HG03159 (cell line): ENCODE measurements at regions not wholly inside any gene's neighbourhood (a gene's known extent, or its start where the extent isn't known, plus 50 kb on each side); places are given as distances from the start of the nearest gene placed in this dataset.
"Not testable (repeated sequence)": the region's sequence is repeated elsewhere in the genome, so short reads cannot be mapped to it uniquely, and the experiment has no call there.

Experiments
- ATAC-seq: cut with Tn5 transposase; IDR thresholded peaks from one replicate; pipeline ENCODE4 v1.9.1; 2021; ENCODE audit warnings: mild to moderate bottlenecking, moderate library complexity; ENCODE audit not compliant: unreplicated experiment

DNA sequence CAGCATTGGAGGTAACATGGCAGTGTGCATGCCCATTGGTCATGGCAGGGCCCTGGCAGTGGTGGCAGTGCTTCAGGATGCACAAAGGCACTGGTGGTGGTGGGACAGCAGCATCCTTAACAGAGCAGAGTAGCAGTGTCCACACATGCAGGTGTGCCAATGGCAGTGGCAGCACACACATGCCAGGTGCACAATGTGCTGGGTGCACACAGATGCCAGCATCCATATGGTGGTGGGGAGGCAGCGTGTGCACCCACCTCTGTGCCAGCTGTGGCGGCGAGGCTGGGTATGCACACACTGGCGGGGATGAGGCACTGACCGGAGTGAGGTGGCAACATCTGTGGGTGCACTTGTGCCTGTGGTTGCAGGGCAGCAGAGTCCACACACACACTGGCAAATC, 150.6 kb downstream of the SI start:
- ATAC-seq: no peak

DNA sequence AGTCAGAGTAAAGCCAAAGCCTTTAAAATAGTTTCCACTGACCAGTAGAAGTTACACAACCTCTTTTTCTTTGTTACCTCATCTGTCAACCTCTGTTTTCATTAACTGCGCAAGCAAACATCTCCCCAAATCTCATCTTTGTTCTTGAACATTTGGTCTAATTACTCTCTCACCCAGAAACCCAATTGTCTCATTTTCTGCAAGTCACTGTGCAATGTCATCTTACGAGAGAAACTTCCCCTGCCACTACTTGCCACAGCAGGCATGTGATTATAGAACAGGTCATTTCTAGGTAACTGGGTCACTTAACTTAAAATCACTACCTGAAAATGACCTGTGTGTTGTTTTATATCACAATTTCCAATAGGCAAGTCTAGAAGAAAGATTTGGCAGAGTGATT, 159.4 kb downstream of the SI start:
- ATAC-seq: no peak

- ATAC-seq: no peak
Measured at GRCh38 chr3:164912916-164913315, 165.4 kb downstream of the SI start.

DNA sequence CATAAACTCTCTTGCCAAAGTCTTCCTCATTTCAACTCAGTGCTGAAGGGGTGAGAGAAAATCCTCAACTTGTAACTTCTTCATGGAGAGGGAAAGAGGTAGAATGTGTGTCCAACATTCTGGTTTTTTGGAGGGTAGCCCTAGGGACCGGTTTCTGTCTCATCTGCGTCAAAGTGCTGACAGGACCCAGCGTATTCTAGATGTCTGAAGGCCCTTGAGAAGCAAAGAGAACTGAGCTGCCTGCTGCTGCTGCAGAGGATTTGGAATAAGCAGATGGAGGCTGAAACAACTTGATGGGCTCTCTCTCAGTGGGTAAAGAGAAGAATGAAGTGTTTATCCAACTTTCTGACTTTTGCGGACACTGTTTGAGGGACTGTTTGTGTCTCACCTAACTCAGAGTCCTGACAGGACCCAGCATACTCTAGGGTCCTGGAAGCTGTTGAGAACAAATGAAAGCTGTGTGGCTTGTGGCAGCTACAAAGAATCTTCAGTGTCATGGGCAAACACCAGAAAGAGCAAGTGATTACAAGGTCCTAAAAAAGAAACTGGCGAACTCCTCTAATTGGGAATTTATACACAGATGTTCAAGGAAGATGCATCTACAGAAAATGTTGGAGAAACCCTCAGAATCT, 174.4 kb downstream of the SI start:
- ATAC-seq: no peak

DNA sequence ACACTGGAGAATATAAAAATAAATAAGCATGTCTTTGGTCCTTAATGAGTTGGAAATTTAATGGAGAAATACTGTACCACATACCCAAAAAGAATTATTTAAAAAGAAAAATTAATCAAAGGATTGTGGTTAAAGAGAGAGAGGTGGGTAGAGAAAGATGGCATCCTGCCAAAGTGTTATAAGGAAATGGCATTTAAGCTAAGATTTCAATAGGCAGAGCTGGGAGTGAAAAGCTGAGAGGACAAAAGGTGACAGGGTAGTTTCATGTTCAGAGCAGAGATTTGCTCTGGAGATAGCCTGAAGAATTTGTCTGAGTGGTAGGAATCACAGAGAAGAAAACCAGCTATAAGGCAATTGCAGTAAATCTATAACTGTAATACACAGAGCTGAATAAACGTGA, 181.0 kb downstream of the SI start:
- ATAC-seq: no peak

DNA sequence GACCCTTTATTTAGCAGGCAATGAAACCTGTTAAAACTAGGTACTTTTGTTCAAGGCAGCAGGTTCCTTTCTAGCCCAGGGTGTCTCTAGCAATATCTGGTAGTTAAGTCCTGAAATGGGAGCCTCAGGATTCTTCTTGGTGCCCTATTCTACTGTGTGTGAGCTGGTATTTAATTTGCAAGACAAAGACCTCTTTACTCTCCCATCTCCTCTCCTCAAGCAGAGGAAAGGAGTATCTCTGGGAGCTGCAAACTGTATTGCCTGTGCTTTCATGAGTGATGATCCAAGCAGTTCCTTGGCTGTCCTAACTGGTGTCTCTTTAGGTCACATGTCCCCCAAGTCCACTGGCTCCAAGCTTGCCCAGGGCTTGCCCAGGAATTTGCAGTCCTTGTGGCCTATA, 188.2 kb downstream of the SI start:
- ATAC-seq: no peak

DNA sequence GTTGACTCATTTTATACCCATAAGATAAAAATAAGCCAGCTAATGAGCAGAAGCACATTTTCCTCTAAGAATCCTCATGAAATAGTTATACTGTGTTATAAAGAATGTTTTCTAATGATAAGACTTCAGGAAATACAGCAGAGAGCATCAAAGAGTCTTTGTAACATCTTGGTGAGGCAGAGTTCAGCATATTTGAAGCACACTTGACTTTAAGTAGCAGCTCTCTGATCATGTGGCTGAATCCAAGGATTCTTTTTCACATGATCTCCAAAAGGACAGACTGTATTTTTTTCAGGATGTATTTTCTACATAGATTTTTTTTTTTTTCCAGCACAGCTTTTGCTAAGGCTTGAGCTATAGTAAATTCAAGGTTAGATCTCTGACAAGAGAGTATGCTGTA, 195.1 kb downstream of the SI start:
- ATAC-seq: no peak

GRCh38 chr3:164879201-164879600, 199.1 kb downstream of the SI start:
- ATAC-seq: no peak

GRCh38 chr3:164864454-164864853, 213.8 kb downstream of the SI start:
- ATAC-seq: no peak

- ATAC-seq: no peak
Measured at GRCh38 chr3:164852866-164853265, 225.4 kb downstream of the SI start.

GRCh38 chr3:164851905-164852304, 226.4 kb downstream of the SI start:
- no peak for ATAC-seq

- ATAC-seq: no peak
Measured at GRCh38 chr3:164851204-164851603, 227.1 kb downstream of the SI start.

- ATAC-seq: no peak
Measured at GRCh38 chr3:164848923-164849322, 229.4 kb downstream of the SI start.

DNA sequence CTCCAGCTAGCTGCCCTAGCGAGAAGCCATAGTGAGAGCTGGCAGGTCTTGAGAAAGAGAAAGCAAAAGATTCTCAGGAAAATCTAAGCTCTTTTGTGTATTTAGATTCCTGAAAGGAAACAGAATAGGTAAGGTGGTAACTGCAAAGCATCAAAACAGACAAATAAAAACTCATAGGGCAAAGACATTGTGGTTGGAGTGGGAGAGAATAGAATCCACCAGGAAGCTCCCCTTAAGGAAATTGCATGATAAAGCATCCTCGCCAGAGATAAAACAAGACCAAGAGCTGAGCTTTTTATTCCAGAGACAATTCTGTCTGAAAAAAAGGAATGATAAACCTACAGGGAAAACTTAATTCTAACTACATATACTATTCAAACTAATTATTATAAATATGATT, 232.6 kb downstream of the SI start:
- no peak for ATAC-seq

- no peak for ATAC-seq
Measured at GRCh38 chr3:164832216-164832615, 246.1 kb downstream of the SI start.

DNA sequence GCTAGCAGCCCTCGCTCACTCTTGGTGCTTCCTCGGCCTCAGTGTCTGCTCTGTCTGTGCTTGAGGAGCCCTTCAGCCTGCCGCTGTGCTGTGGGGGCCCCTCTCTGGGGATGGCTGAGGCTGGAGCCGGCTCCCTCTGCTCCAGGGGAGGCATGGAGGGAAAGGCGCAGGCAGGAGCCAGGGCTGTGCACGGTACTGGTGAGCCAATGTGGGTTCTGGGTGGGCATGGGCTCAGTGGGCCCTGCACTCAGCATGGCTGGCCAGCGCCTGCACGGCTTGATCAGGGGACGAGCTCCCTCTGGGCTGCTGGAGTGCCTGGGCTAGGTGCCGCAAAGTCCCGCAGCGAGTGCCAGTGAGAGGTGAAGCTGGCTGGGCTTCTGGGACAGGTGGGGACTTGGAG, 260.0 kb downstream of the SI start:
- ATAC-seq: no peak

GRCh38 chr3:164814106-164814505, 264.2 kb downstream of the SI start:
- no peak for ATAC-seq

DNA sequence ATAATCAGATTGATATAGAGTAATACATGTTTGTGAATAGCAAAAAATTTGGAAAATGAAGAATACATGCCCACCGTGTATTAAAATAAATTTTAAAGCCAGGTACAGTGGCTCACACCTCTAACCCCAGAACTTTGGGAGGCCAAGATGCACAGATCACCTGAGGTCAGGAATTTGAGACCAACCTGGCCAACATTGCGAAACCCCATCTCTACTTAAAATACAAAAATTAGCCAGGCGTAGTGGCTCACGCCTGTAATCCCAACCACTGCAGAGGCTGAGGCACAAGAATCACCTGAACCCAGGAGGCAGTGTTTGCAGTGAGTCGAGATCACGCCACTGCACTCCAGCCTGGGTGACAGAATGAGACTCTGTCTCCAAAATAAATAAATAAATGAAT, 266.3 kb downstream of the SI start:
- ATAC-seq: no peak

- ATAC-seq: no peak
Measured at GRCh38 chr3:164806188-164806587, 272.1 kb downstream of the SI start.

GRCh38 chr3:164794099-164794498, 284.2 kb downstream of the SI start:
- no peak for ATAC-seq

DNA sequence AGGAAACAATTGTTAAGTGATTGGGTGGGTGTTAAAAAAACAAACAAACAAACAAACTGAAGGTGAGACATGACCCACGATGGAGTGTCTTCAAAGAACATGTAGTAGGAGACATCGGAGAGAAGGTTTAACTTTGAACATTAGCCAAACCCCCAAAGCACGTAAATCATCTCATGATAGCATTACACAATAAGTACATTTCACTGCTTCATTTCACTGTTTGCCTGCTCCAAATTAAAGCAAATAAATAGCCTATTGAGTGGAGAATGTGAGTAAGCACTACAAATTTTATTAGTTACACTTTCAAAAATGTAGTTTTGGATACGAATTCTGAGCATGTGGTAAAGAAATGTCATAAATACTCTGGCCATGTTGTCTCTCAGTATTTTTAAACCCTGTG, 287.0 kb downstream of the SI start:
- ATAC-seq: no peak

DNA sequence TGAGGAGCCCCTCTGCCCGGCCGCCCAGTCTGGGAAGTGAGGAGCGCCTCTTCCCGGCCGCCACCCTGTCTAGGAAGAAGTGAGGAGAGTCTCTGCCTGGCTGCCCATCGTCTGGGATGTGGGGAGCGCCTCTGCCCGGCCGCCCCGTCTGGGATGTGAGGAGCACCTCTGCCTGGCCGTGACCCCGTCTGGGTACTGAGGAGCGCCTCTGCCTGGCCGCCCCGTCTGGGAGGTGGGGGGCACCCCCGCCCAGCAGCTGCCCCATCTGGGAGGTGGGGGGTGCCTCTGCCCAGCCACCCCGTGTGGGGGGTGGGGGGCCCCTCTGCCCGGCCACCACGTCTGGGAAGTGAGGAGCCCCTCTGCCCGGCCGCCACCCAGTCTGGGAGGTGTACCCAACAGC, 293.9 kb downstream of the SI start:
- not testable (repeated sequence) for ATAC-seq

- ATAC-seq: no peak
Measured at GRCh38 chr3:164781755-164782154, 296.5 kb downstream of the SI start.

DNA sequence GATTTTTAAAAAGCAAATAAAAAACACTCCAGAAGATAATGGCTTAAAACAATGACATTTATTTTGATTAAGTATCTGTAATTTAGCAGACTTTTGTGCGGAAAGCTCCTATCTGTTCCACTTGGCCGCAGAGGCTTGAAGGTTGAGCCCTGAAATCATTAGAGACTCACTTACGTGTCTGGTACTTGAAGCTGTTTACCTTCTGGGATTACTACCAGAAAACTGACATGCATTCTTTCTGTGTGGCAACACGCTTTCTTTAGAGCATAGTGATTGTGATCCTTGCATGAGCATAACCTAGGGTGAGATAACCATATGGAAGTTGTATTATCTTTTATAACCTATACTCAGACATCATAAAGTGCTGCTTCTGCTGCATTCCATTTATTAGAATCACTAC, 298.5 kb downstream of the SI start:
- no peak for ATAC-seq
